ENCODE measurements at regions not wholly inside any gene's neighbourhood (a gene's known extent, or its start where the extent isn't known, plus 50 kb on each side); places are given as distances from the start of the nearest gene placed in this dataset.

GRCh38 chr14:83827383-83827782, 1702.6 kb upstream of the FLRT2 start:
- peaks cover 30% of the 10 kb centered on the region for H3K4me1 Mint-ChIP-seq
- H2AFZ ChIP-seq: no peak overlapping the region
- H3K4me3 ChIP-seq: no peak overlapping the region
- H3K79me2 ChIP-seq (replicated peaks; ENCODE audit: insufficient read depth): no peaks in the 10 kb centered on the region
- DNase-seq (ENCODE audit: low spot score) (peak; percentile 18), ATAC-seq (peak; percentile 70)
- H3K4me1 ChIP-seq (ENCODE audit: insufficient read depth): peaks cover 8% of the 10 kb centered on the region
- H3K9me2 ChIP-seq (ENCODE audit: insufficient read depth): no peaks in the 10 kb centered on the region
- peak overlapping the region; percentile 13 for H3K27ac Mint-ChIP-seq
- TF ChIP-seq REST (IDR thresholded peaks at IDR 0.05; ENCODE audit: unreplicated experiment) (no peak), CREB1 (CRISPR knock-in tag; IDR thresholded peaks at IDR 0.05; ENCODE audit: low read depth) (no peak), POLR2AphosphoS5 (IDR thresholded peaks at IDR 0.05; ENCODE audit: low read depth) (no peak), EZH2 (IDR thresholded peaks at IDR 0.05; ENCODE audit: low read depth, unreplicated experiment) (no peak), ZNF114 (CRISPR knock-in tag; IDR thresholded peaks at IDR 0.05) (no peak), JUNB (IDR thresholded peaks at IDR 0.05; ENCODE audit: unreplicated experiment) (no peak), ZNF331 (CRISPR knock-in tag; IDR thresholded peaks at IDR 0.05; ENCODE audit: low read depth) (no peak), NANOG (IDR thresholded peaks at IDR 0.05; ENCODE audit: borderline replicate concordance) (no peak), STAT1 (IDR thresholded peaks at IDR 0.05; ENCODE audit: unreplicated experiment) (no peak), EZH2phosphoT487 (IDR thresholded peaks at IDR 0.05; ENCODE audit: unreplicated experiment) (no peak)
- TF ChIP-seq, protein P1, sequence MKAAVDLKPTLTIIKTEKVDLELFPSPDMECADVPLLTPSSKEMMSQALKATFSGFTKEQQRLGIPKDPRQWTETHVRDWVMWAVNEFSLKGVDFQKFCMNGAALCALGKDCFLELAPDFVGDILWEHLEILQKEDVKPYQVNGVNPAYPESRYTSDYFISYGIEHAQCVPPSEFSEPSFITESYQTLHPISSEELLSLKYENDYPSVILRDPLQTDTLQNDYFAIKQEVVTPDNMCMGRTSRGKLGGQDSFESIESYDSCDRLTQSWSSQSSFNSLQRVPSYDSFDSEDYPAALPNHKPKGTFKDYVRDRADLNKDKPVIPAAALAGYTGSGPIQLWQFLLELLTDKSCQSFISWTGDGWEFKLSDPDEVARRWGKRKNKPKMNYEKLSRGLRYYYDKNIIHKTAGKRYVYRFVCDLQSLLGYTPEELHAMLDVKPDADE (IDR thresholded peaks at IDR 0.05): no peak
- TF ChIP-seq, protein P2, sequence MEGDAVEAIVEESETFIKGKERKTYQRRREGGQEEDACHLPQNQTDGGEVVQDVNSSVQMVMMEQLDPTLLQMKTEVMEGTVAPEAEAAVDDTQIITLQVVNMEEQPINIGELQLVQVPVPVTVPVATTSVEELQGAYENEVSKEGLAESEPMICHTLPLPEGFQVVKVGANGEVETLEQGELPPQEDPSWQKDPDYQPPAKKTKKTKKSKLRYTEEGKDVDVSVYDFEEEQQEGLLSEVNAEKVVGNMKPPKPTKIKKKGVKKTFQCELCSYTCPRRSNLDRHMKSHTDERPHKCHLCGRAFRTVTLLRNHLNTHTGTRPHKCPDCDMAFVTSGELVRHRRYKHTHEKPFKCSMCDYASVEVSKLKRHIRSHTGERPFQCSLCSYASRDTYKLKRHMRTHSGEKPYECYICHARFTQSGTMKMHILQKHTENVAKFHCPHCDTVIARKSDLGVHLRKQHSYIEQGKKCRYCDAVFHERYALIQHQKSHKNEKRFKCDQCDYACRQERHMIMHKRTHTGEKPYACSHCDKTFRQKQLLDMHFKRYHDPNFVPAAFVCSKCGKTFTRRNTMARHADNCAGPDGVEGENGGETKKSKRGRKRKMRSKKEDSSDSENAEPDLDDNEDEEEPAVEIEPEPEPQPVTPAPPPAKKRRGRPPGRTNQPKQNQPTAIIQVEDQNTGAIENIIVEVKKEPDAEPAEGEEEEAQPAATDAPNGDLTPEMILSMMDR (conservative IDR thresholded peaks at IDR 0.05; ENCODE audit: low read depth in 2 of 2): no peak
- TF ChIP-seq, protein P3, sequence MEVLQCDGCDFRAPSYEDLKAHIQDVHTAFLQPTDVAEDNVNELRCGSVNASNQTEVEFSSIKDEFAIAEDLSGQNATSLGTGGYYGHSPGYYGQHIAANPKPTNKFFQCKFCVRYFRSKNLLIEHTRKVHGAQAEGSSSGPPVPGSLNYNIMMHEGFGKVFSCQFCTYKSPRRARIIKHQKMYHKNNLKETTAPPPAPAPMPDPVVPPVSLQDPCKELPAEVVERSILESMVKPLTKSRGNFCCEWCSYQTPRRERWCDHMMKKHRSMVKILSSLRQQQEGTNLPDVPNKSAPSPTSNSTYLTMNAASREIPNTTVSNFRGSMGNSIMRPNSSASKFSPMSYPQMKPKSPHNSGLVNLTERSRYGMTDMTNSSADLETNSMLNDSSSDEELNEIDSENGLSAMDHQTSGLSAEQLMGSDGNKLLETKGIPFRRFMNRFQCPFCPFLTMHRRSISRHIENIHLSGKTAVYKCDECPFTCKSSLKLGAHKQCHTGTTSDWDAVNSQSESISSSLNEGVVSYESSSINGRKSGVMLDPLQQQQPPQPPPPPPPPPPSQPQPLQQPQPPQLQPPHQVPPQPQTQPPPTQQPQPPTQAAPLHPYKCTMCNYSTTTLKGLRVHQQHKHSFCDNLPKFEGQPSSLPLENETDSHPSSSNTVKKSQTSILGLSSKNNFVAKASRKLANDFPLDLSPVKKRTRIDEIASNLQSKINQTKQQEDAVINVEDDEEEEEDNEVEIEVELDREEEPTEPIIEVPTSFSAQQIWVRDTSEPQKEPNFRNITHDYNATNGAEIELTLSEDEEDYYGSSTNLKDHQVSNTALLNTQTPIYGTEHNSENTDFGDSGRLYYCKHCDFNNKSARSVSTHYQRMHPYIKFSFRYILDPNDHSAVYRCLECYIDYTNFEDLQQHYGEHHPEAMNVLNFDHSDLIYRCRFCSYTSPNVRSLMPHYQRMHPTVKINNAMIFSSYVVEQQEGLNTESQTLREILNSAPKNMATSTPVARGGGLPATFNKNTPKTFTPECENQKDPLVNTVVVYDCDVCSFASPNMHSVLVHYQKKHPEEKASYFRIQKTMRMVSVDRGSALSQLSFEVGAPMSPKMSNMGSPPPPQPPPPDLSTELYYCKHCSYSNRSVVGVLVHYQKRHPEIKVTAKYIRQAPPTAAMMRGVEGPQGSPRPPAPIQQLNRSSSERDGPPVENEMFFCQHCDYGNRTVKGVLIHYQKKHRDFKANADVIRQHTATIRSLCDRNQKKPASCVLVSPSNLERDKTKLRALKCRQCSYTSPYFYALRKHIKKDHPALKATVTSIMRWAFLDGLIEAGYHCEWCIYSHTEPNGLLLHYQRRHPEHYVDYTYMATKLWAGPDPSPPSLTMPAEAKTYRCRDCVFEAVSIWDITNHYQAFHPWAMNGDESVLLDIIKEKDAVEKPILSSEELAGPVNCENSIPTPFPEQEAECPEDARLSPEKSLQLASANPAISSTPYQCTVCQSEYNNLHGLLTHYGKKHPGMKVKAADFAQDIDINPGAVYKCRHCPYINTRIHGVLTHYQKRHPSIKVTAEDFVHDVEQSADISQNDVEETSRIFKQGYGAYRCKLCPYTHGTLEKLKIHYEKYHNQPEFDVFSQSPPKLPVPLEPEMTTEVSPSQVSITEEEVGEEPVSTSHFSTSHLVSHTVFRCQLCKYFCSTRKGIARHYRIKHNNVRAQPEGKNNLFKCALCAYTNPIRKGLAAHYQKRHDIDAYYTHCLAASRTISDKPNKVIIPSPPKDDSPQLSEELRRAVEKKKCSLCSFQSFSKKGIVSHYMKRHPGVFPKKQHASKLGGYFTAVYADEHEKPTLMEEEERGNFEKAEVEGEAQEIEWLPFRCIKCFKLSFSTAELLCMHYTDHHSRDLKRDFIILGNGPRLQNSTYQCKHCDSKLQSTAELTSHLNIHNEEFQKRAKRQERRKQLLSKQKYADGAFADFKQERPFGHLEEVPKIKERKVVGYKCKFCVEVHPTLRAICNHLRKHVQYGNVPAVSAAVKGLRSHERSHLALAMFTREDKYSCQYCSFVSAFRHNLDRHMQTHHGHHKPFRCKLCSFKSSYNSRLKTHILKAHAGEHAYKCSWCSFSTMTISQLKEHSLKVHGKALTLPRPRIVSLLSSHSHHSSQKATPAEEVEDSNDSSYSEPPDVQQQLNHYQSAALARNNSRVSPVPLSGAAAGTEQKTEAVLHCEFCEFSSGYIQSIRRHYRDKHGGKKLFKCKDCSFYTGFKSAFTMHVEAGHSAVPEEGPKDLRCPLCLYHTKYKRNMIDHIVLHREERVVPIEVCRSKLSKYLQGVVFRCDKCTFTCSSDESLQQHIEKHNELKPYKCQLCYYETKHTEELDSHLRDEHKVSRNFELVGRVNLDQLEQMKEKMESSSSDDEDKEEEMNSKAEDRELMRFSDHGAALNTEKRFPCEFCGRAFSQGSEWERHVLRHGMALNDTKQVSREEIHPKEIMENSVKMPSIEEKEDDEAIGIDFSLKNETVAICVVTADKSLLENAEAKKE (CRISPR knock-in tag; IDR thresholded peaks at IDR 0.05): no peak
- 0 out of 2 replicates have a peak overlapping the region, but pooled peaks have one; percentile 18 for H3K4me2 ChIP-seq
- no peak overlapping the region for H3K4me3 Mint-ChIP-seq
- H3F3A ChIP-seq (replicated peaks; ENCODE audit: low read depth): no peaks in the 10 kb centered on the region
- H4K20me1 ChIP-seq (replicated peaks; ENCODE audit: insufficient read depth): no peaks in the 10 kb centered on the region
- no peaks in the 10 kb centered on the region for H3K9me3 Mint-ChIP-seq
- no peaks in the 10 kb centered on the region for H3K36me3 ChIP-seq (ENCODE audit: insufficient read depth)
- peaks cover 2% of the 10 kb centered on the region for H3K27me3 Mint-ChIP-seq (ENCODE audit: insufficient read depth, low read depth, poor library complexity)
- peaks cover 3% of the 10 kb centered on the region; the same call in 1 of the 3 replicates for H3K36me3 Mint-ChIP-seq (ENCODE audit: low read depth)
- H3K27ac ChIP-seq (ENCODE audit: low read depth): no peak overlapping the region
- H3K27me3 ChIP-seq (ENCODE audit: insufficient read depth): no peaks in the 10 kb centered on the region

Measured in GM23338 (cell line).